ENCODE measurements at regions not wholly inside any gene's neighbourhood (a gene's known extent, or its start where the extent isn't known, plus 50 kb on each side); places are given as distances from the start of the nearest gene placed in this dataset.

- POLR2A ChIA-PET (ENCODE audit: partially characterized antibody): interaction anchor here (0.6 to 1.2 kb wide), 2 partner anchors 11 to 197 kb away, joined by 3 read pairs; no protein-coding TSS in a partner anchor
- no peak for TF ChIP-seq TAF1 (IDR thresholded peaks at IDR 0.05; ENCODE audit: low read depth, low read length)
- no peak for TF ChIP-seq JUN (IDR thresholded peaks at IDR 0.05; ENCODE audit: low read depth, low read length)
- no peak for TF ChIP-seq BRCA1 (IDR thresholded peaks at IDR 0.05; ENCODE audit: low read depth, low read length)
- TF ChIP-seq NANOG (IDR thresholded peaks at IDR 0.05; ENCODE audit: insufficient read depth, low read depth, low read length, poor library complexity, severe bottlenecking): no peak
- no peak for TF ChIP-seq SP1 (IDR thresholded peaks at IDR 0.05; ENCODE audit: low read depth, low read length)
- no peak for TF ChIP-seq ASH2L (IDR thresholded peaks at IDR 0.05; ENCODE audit: low read length)
- TF ChIP-seq E2F6 (IDR thresholded peaks at IDR 0.05): no peak
- TF ChIP-seq TAF7 (optimal IDR thresholded peaks at IDR 0.05; ENCODE audit: borderline replicate concordance, low read depth, low read length): no peak
- no peak for TF ChIP-seq FOSL1 (IDR thresholded peaks at IDR 0.05; ENCODE audit: insufficient read depth, low read depth, low read length)
- TF ChIP-seq MAX (IDR thresholded peaks at IDR 0.05): no peak
- TF ChIP-seq, protein P1, sequence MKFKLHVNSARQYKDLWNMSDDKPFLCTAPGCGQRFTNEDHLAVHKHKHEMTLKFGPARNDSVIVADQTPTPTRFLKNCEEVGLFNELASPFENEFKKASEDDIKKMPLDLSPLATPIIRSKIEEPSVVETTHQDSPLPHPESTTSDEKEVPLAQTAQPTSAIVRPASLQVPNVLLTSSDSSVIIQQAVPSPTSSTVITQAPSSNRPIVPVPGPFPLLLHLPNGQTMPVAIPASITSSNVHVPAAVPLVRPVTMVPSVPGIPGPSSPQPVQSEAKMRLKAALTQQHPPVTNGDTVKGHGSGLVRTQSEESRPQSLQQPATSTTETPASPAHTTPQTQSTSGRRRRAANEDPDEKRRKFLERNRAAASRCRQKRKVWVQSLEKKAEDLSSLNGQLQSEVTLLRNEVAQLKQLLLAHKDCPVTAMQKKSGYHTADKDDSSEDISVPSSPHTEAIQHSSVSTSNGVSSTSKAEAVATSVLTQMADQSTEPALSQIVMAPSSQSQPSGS (IDR thresholded peaks at IDR 0.05; ENCODE audit: low read length): no peak
- TF ChIP-seq KDM5A (IDR thresholded peaks at IDR 0.05; ENCODE audit: low read length): no peak
- Histone ChIP-seq H3K56ac (replicated peaks; ENCODE audit: insufficient read length, low read depth, low read length) (no peak overlapping the region), H3K27ac (ENCODE audit: low read depth, low read length) (no peak overlapping the region), H2BK5ac (ENCODE audit: low read depth, low read length) (no peak overlapping the region), H3K23me2 (ENCODE audit: low read depth, low read length) (no peaks in the 10 kb centered on the region), H2BK15ac (ENCODE audit: low read length) (no peak overlapping the region), H3K4me2 (ENCODE audit: insufficient read depth in 1 of 2, low read depth in 2 of 2, low read length in 2 of 2) (no peak overlapping the region), H4K8ac (ENCODE audit: extremely low read depth, insufficient read depth, low read length) (no peak overlapping the region), H2BK20ac (ENCODE audit: low read length) (no peak overlapping the region), H3K18ac (ENCODE audit: extremely low read depth, low read length) (no peak overlapping the region), H3K79me1 (ENCODE audit: low read depth, low read length) (no peaks in the 10 kb centered on the region), H4K20me1 (replicated peaks in 1 of 2; ENCODE audit: control insufficient read depth in 1 of 2, insufficient read depth in 2 of 2, low read length in 2 of 2) (no peaks in the 10 kb centered on the region), H2AFZ (ENCODE audit: low read length) (no peak overlapping the region), H3K4ac (replicated peaks; ENCODE audit: insufficient read length, low read depth, low read length) (no peak overlapping the region), H4K91ac (replicated peaks; ENCODE audit: insufficient read length, low read length) (no peak overlapping the region), H4K5ac (ENCODE audit: insufficient read length, low read depth, low read length) (no peak overlapping the region), H3K4me1 (replicated peaks in 1 of 4; ENCODE audit: control insufficient read depth in 3 of 4, insufficient read depth in 4 of 4, low read length in 3 of 4) (peaks cover 0 to 2% (median 0%) of the 10 kb centered on the region in 4 experiments; a peak in 3 of 7 replicates), H2BK120ac (replicated peaks; ENCODE audit: low read depth, low read length) (no peak overlapping the region), H3K14ac (ENCODE audit: insufficient read length) (no peak overlapping the region), H3K79me2 (ENCODE audit: control insufficient read depth in 1 of 2, insufficient read depth in 2 of 2, low read length in 2 of 2) (no peaks in the 10 kb centered on the region), H2AK5ac (ENCODE audit: low read depth, low read length) (no peak overlapping the region), H3K9ac (replicated peaks in 1 of 4; ENCODE audit: extremely low read depth in 1 of 4, low read depth in 3 of 4, low read length in 3 of 4) (no peak overlapping the region), H3K23ac (ENCODE audit: insufficient read length) (no peak overlapping the region), H3K9me3 (ENCODE audit: insufficient read depth in 2 of 2, low read depth in 1 of 2, low read length in 1 of 2) (peaks cover 0 to 2% of the 10 kb centered on the region in 2 experiments; a peak in 1 of 4 replicates), H3K36me3 (ENCODE audit: control insufficient read depth in 2 of 4, insufficient read depth in 4 of 4, low read length in 3 of 4) (no peaks in the 10 kb centered on the region), H3K4me3 (ENCODE audit: extremely low read depth in 1 of 4, insufficient read depth in 2 of 4, low read depth in 3 of 4, low read length in 4 of 4) (no peak overlapping the region), H2BK12ac (ENCODE audit: low read depth, low read length) (0 out of 2 replicates have a peak overlapping the region, but pooled peaks have one; percentile 17), H3K27me3 (replicated peaks in 1 of 4; ENCODE audit: control insufficient read depth in 3 of 4, extremely low read depth in 1 of 4, insufficient read depth in 3 of 4, low read length in 3 of 4) (no peaks in the 10 kb centered on the region)
- 84% methylated on average over 7 of the region's 7 CpGs; no CpG with 5 or more reads in 1 of the 2 experiments for WGBS, 2 experiments (ENCODE audit: extremely low coverage in 1 of 2, insufficient coverage in 1 of 2, insufficient read length in 1 of 2, insufficient replicate concordance in 2 of 2, low coverage in 1 of 2, low lambda C conversion rate in 2 of 2, missing lambda C conversion rate in 1 of 2)
- DNase-seq (ENCODE audit: low read depth in 1 of 2, low spot score in 2 of 2) (no peak), FAIRE-seq (no peak)
- CTCF ChIA-PET (ENCODE audit: partially characterized antibody): interaction anchor here (0.9 to 2.0 kb wide), 4 partner anchors 13 to 142 kb away, joined by 3 to 10 read pairs (median 3); no protein-coding TSS in a partner anchor
These were observed 127.9 kb upstream of the ERRFI1 start for GRCh38 chr1:8153961-8154360.

Data from H1 (cell line).